Stimulated activated CD8-positive, alpha-beta memory T cell treated with anti-CD3 and anti-CD28 coated beads, Interleukin-7, amount 100 ng/mL, for 24 hours (primary cell): ENCODE measurements at regions not wholly inside any gene's neighbourhood (a gene's known extent, or its start where the extent isn't known, plus 50 kb on each side); places are given as distances from the start of the nearest gene placed in this dataset.
"Not testable (repeated sequence)": the region's sequence is repeated elsewhere in the genome, so short reads cannot be mapped to it uniquely, and the experiment has no call there.

Experiments
- DNase-seq: peaks from one replicate; pipeline ENCODE4 v3.0.0-alpha.2; 2020; ENCODE audit warnings: low read depth

DNA sequence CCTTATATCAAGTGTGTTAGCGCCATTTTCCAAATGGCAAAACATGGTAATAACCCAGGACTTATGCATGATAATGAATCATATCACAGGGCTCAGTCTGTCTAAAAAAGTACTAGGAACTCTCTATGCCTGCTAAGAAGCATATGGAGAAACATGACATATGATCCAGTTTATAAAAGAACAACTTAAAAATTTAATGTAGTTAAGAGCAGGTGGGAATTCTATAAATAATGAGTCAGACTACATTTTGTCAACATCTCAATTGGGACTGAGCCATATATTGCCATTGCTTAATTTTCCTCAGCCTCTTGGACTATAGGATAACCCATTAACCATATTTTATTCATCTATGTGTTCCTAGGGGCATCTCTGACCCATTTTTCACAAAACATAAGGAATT, 360.4 kb upstream of the AGA start:
- DNase-seq: no peak

DNA sequence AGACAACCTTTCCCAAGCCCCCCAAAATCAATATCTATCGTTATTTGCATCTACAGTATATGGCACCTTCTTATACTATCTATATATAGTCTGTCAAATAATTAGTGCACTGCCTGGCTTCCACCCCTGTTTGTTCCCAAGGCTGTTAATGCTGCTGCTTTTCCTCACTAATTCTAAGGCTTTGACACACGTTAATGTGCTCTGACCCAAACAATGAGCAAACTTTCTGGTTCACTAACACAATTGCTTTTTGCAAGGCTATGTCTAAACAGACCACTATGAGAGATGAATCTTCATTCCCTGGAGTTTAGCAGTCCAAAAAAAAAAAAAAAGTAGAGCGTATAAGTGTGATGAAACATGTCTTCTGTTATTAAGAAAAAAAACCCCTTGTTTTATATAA, 360.9 kb upstream of the AGA start:
- DNase-seq: no peak

GRCh38 chr4:177809791-177810190, 367.6 kb upstream of the AGA start:
- no peak for DNase-seq

DNA sequence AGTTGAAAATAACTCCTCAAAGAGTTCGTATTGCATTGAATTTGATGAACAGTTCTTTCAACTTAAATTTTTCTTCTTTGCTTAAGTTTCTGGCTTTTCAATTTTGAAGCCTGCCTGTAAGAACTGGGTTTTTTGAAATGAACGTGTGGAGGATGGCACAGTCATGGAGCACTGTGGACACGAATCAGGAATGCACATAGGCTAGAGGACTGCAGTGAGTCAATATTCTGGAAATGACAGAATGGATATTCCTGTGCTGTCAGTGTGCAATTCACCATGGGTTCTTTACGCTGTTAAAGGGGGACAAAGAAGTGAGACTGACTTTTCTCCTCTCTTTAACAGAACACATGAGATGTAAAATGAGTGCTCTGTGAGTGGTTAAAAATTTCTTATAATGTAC, 368.0 kb upstream of the AGA start:
- no peak for DNase-seq

GRCh38 chr4:177818392-177818791, 376.2 kb upstream of the AGA start:
- not testable (repeated sequence) for DNase-seq

DNA sequence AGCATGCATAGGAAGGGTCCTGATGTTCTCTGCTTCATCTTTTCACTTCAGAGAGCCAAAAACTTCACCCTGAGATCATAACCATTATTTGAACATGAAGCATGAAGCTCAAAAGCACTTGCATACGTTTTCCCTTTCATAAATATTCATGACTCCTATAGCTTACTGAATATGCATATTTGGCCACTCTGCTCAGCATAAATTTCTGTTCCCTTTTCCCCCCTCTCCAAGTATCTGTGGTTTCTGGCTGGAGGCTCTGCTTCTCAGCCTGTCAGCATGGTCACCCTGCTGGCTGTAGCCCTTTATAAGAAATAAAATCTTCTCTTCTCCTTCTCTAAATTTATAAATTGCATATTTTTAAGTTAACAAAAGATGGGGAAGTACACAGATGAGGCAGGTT, 384.7 kb upstream of the AGA start:
- DNase-seq: no peak

DNA sequence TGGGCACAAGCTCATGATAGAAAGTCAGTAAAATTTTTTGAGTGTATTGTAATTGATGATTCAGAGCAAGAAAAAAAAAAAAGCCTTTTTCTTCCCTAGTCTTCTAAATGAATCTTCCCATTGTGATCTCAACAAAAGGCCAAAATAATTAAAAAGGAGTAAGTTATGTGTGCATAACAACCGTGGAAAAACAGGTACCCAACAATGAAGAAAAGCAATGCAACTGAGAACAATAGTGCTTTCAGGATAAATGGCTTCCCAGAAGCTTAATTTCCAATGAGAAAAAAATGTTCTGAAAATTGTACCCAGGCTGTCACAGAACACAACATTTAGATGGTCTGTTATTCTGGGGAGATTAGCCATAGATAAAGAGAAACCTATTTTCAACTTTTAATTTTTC, 399.0 kb upstream of the AGA start:
- no peak for DNase-seq

DNA sequence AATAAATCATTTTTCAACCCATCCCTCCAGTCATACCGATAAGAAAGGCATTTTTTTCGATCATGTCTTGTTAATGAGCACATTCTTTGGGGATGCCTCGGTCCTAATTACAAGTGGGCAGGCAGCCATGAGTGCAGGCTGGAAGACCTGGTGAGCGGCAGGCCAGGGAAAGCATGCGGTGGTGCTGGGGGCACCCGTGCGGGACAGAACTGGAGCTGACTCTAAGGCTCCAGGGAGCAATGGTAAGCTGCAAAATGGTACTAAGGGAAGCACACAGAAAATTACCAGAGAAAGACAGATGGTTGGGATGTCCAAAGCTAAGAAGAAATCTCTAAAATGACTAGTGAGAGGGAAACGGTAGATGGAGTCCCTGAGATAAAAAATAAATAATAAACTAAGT, 411.0 kb upstream of the AGA start:
- DNase-seq: no peak

- DNase-seq: no peak
Measured at GRCh38 chr4:177855507-177856197, 413.4 kb upstream of the AGA start.

DNA sequence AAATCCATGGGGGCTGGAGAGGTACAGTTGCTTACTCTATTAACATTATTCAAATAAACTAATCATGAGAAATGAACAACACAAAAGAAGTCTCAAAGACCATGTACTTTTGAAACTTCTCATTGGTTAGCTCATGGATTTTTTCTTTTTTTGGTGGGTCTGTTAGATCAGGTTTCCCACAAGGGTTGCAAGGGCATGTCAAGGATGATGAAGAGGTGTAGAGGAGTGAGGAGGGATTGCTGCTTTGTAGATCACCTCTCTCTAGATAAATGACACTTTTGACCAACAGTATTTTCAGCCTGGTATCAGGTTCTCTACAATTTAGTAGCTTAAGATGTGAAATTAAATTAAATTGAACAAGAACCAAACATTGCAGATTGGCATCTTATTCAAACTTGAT, 417.9 kb upstream of the AGA start:
- no peak for DNase-seq

DNA sequence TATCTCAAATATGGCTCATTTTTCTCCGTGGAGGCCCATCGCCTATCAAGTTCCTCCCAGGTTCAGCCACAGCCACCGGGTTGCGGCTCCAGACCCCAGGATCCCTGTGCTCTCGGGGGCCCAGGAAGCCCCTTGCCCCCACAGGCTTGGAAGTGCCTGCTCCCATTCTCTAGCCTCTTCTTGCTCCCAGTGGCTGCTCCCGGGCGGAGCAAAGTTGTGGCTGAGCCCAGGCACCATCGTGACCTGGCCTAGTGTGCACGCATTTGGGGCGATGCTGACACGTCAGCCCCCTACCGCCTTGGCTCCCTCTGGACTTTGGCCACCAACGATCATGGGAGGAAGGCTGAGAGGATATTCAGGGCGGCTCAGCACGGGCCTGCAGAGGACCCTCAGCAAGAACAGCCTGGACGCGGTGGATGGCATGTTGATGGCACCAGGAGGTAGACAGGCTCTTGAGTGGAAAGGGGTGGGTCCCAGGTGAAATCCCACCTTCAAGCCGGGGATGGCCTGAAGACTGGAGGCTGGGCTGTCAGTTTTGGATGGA, 419.4 kb upstream of the AGA start:
- no peak for DNase-seq

DNA sequence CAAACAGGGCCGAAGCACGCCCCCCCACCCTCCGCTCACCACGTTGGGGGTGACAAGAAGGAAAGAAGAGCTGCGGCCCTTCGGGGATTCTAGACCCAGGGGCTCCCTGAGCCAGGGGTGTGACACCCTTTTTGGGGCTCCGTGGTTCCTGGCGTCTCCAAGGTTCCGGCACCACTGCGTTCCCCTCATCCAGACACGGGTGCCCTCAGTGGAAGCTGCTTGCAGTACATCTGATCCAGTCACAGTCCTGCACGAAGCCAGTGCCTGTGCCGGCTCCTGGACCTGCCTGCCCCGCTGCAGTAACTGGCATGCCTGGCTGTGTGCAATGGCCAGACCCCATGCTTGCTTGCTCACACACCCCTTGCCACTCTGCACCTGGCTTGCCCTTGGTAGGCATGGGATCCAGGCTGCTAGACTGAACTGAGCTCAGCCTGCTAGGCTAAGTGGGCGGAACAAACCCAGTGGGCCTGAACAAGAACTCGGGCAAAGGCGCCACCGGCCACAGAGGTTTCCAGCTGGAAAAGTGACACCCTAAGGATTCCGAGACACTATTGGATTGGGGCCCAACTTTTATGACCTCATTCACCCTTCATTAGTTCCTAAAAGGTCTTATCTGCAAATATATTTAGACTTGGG, 420.4 kb upstream of the AGA start:
- DNase-seq: no peak

DNA sequence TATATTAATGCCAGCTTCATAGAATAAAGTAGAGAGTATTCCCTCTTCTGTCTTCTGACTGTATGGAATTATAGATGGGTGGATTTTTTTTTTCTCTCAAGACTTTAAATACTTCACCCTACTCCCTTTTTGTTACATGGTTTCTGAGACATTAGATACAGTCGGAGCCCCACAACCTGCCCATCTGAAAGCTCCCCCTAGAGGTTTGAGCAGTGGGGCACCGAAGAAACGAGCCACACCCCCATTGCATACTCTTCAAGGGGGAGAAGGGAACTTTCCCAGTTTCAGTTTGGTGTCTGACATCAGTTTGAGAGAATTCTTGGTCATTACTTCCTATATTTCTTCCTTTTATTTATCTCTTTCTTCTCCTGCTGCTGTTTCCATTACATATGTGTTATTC, 437.6 kb upstream of the AGA start:
- no peak for DNase-seq

DNA sequence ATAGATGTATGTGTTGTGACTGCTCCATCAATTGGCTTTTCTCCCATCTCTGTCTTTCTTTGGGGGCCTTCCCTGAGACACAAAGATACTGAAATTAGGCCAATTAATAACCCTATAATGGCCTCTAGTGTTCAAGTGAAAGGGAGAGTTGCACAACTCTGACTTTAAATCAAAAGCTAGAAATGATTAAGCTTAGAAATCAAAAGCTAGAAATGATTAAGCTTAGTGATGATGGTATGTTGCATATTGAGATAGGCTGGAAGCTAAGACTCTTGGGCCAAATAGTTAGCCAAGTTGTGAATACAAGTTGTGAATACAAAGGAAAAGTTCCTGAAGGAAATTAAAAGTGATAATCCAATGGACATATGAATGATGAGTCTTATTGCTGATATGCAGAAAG, 452.9 kb upstream of the AGA start:
- no peak for DNase-seq

GRCh38 chr4:177901786-177902185, 459.5 kb upstream of the AGA start:
- DNase-seq: no peak

- DNase-seq: no peak
Measured at GRCh38 chr4:177902386-177902785, 460.1 kb upstream of the AGA start.

GRCh38 chr4:177907736-177908424, 465.6 kb upstream of the AGA start:
- no peak for DNase-seq

- DNase-seq: no peak
Measured at GRCh38 chr4:177921715-177922114, 479.5 kb upstream of the AGA start.

- DNase-seq: no peak
Measured at GRCh38 chr4:177923888-177924287, 481.7 kb upstream of the AGA start.

GRCh38 chr4:177937041-177937440, 494.8 kb upstream of the AGA start:
- DNase-seq: no peak

- DNase-seq: no peak
Measured at GRCh38 chr4:177938226-177938625, 496.0 kb upstream of the AGA start.

- no peak for DNase-seq
Measured at GRCh38 chr4:177945268-177945667, 503.0 kb upstream of the AGA start.

GRCh38 chr4:177947607-177948006, 505.4 kb upstream of the AGA start:
- no peak for DNase-seq
